ENCODE measurements at regions not wholly inside any gene's neighbourhood (a gene's known extent, or its start where the extent isn't known, plus 50 kb on each side); places are given as distances from the start of the nearest gene placed in this dataset.
A peak's percentile ranks its signal among the peaks of the same experiment; 100 is the strongest.
"Not testable (repeated sequence)": the region's sequence is repeated elsewhere in the genome, so short reads cannot be mapped to it uniquely, and the experiment has no call there.

GRCh38 chr2:91602860-91603259 lies 2911.4 kb downstream of the RPIA start:
- H3K9me3 ChIP-seq; H3K4me1 ChIP-seq; H3K27ac ChIP-seq; H3K36me3 ChIP-seq; H3K27me3 ChIP-seq (ENCODE audit: low read depth); intact Hi-C loops (cut with DNase I); H3K4me3 ChIP-seq; DNase-seq; ATAC-seq: not testable (repeated sequence)

- H3K9me3 ChIP-seq; H3K27ac ChIP-seq; H3K27me3 ChIP-seq (ENCODE audit: low read depth); H3K4me1 ChIP-seq; DNase-seq; H3K4me3 ChIP-seq; ATAC-seq; intact Hi-C loops (cut with DNase I); H3K36me3 ChIP-seq: not testable (repeated sequence)
Measured at GRCh38 chr2:91603996-91604395, 2912.5 kb downstream of the RPIA start.

- H3K4me3 ChIP-seq; H3K4me1 ChIP-seq; H3K9me3 ChIP-seq; H3K27ac ChIP-seq; DNase-seq; ATAC-seq; intact Hi-C loops (cut with DNase I); H3K36me3 ChIP-seq; H3K27me3 ChIP-seq (ENCODE audit: low read depth): not testable (repeated sequence)
Measured at GRCh38 chr2:91604629-91605028, 2913.2 kb downstream of the RPIA start.

GRCh38 chr2:91623739-91624138 lies 2932.3 kb downstream of the RPIA start:
- H3K4me3 ChIP-seq; H3K4me1 ChIP-seq; H3K27ac ChIP-seq; intact Hi-C loops (cut with DNase I); H3K9me3 ChIP-seq; DNase-seq; ATAC-seq; H3K27me3 ChIP-seq (ENCODE audit: low read depth); H3K36me3 ChIP-seq: not testable (repeated sequence)

GRCh38 chr2:91628471-91628870 lies 2937.0 kb downstream of the RPIA start:
- H3K4me3 ChIP-seq; H3K27me3 ChIP-seq (ENCODE audit: low read depth); DNase-seq; ATAC-seq; H3K36me3 ChIP-seq; intact Hi-C loops (cut with DNase I); H3K27ac ChIP-seq; H3K9me3 ChIP-seq; H3K4me1 ChIP-seq: not testable (repeated sequence)

GRCh38 chr2:91657193-91657592 lies 2965.7 kb downstream of the RPIA start:
- DNase-seq; intact Hi-C loops (cut with DNase I); H3K4me1 ChIP-seq; H3K4me3 ChIP-seq; H3K36me3 ChIP-seq; H3K9me3 ChIP-seq; H3K27me3 ChIP-seq (ENCODE audit: low read depth); ATAC-seq; H3K27ac ChIP-seq: not testable (repeated sequence)

- ATAC-seq; H3K36me3 ChIP-seq; H3K4me3 ChIP-seq; H3K27me3 ChIP-seq (ENCODE audit: low read depth); DNase-seq; intact Hi-C loops (cut with DNase I); H3K27ac ChIP-seq; H3K4me1 ChIP-seq; H3K9me3 ChIP-seq: not testable (repeated sequence)
Measured at GRCh38 chr2:91658336-91658735, 2966.9 kb downstream of the RPIA start.

GRCh38 chr2:91659189-91659916 lies 2967.9 kb downstream of the RPIA start:
- H3K27ac ChIP-seq; H3K4me1 ChIP-seq; DNase-seq; intact Hi-C loops (cut with DNase I); H3K9me3 ChIP-seq; H3K27me3 ChIP-seq (ENCODE audit: low read depth); H3K36me3 ChIP-seq: not testable (repeated sequence)
- peak in 1 of 2 donors; percentile 19 for ATAC-seq
- peak overlapping the region; percentile 44 for H3K4me3 ChIP-seq

- H3K4me1 ChIP-seq; H3K9me3 ChIP-seq; H3K27ac ChIP-seq; H3K27me3 ChIP-seq (ENCODE audit: low read depth); intact Hi-C loops (cut with DNase I); H3K36me3 ChIP-seq: not testable (repeated sequence)
- peak overlapping the region; percentile 30 for H3K4me3 ChIP-seq
- DNase-seq (peak; percentile 53), ATAC-seq (peak; percentile 96 to 99)
Measured at GRCh38 chr2:91659917-91660275, 2968.4 kb downstream of the RPIA start.

- H3K4me1 ChIP-seq; DNase-seq; intact Hi-C loops (cut with DNase I); H3K27me3 ChIP-seq (ENCODE audit: low read depth); H3K36me3 ChIP-seq; H3K9me3 ChIP-seq; H3K27ac ChIP-seq; ATAC-seq; H3K4me3 ChIP-seq: not testable (repeated sequence)
Measured at GRCh38 chr2:91667341-91667740, 2975.9 kb downstream of the RPIA start.

- H3K9me3 ChIP-seq; intact Hi-C loops (cut with DNase I); H3K27me3 ChIP-seq (ENCODE audit: low read depth); ATAC-seq; H3K27ac ChIP-seq; H3K4me1 ChIP-seq; H3K4me3 ChIP-seq; H3K36me3 ChIP-seq: not testable (repeated sequence)
- peak; percentile 16 for DNase-seq
Measured at GRCh38 chr2:91685541-91685940, 2994.1 kb downstream of the RPIA start.

- ATAC-seq; H3K27ac ChIP-seq; H3K36me3 ChIP-seq; H3K4me3 ChIP-seq; DNase-seq; H3K27me3 ChIP-seq (ENCODE audit: low read depth); H3K9me3 ChIP-seq; intact Hi-C loops (cut with DNase I); H3K4me1 ChIP-seq: not testable (repeated sequence)
Measured at GRCh38 chr2:91686046-91686445, 2994.6 kb downstream of the RPIA start.
